ENCODE measurements at regions not wholly inside any gene's neighbourhood (a gene's known extent, or its start where the extent isn't known, plus 50 kb on each side); places are given as distances from the start of the nearest gene placed in this dataset.

- CTCF ChIA-PET, result interaction anchor here (0.7 kb wide), 1 partner anchor 287 kb away, joined by 3 read pairs; no protein-coding TSS in a partner anchor
Observed at GRCh38 chr6:79863566-79863965, 83.8 kb downstream of the ELOVL4 start.

More at GRCh38 chr6:79863566-79863965, 83.8 kb downstream of the ELOVL4 start:
- Histone ChIP-seq H3K4me3 (ENCODE audit: insufficient read depth, low read depth, low read length) (no peak overlapping the region), H3K14ac (replicated peaks; ENCODE audit: low read depth, low read length) (no peak overlapping the region), H4K8ac (ENCODE audit: low read depth in 2 of 2, low read length in 2 of 2) (no peak overlapping the region), H3K4me2 (ENCODE audit: low read depth, low read length) (no peak overlapping the region), H3K27ac (ENCODE audit: insufficient read depth, low read length) (no peak overlapping the region), H3K9ac (ENCODE audit: low read depth, low read length) (no peak overlapping the region), H4K5ac (ENCODE audit: low read depth, low read length) (no peak overlapping the region), H3K4ac (ENCODE audit: low read depth, low read length) (no peak overlapping the region), H3K23ac (ENCODE audit: low read depth, low read length) (no peak overlapping the region), H3K9me3 (ENCODE audit: control insufficient read depth, insufficient read depth, low read length) (no peaks in the 10 kb centered on the region), H2BK5ac (ENCODE audit: low read depth, low read length, poor library complexity, severe bottlenecking) (no peak overlapping the region), H4K20me1 (ENCODE audit: insufficient read depth, low read length) (no peaks in the 10 kb centered on the region), H3K4me1 (ENCODE audit: control insufficient read depth, insufficient read depth, low read length) (no peaks in the 10 kb centered on the region), H2BK120ac (ENCODE audit: low read depth, low read length) (no peak overlapping the region), H2BK15ac (ENCODE audit: low read depth, low read length) (no peak overlapping the region), H4K91ac (ENCODE audit: insufficient read depth, low read depth, low read length) (no peak overlapping the region), H3K36me3 (ENCODE audit: control insufficient read depth, insufficient read depth, low read length) (no peaks in the 10 kb centered on the region), H3K79me1 (ENCODE audit: low read depth in 1 of 2, low read length in 2 of 2) (no peaks in the 10 kb centered on the region), H2AFZ (replicated peaks; ENCODE audit: low read length, poor library complexity) (no peak overlapping the region), H2BK20ac (ENCODE audit: low read depth, low read length) (no peak overlapping the region), H2AK9ac (replicated peaks; ENCODE audit: low read depth, low read length, poor library complexity) (no peak overlapping the region), H2AK5ac (ENCODE audit: low read depth, low read length) (no peak overlapping the region), H3K18ac (ENCODE audit: low read depth, low read length) (no peak overlapping the region), H3K27me3 (ENCODE audit: control insufficient read depth, insufficient read depth, low read length) (peaks cover 2% of the 10 kb centered on the region; the same call in 1 of the 2 replicates), H3K9me1 (ENCODE audit: insufficient read depth, low read length) (no peaks in the 10 kb centered on the region), H3K56ac (ENCODE audit: extremely low read depth, insufficient read depth, low read length) (no peak overlapping the region)
- TF ChIP-seq CEBPB (IDR thresholded peaks at IDR 0.05; ENCODE audit: low read depth, low read length) (no peak), FOS (IDR thresholded peaks at IDR 0.05; ENCODE audit: low read depth, low read length) (no peak), BHLHE40 (IDR thresholded peaks at IDR 0.05; ENCODE audit: low read depth, low read length) (no peak), CTCF (conservative IDR thresholded peaks at IDR 0.05; ENCODE audit: low read depth, low read length) (no peak), SMC3 (IDR thresholded peaks at IDR 0.05; ENCODE audit: low read depth, low read length) (no peak), RCOR1 (IDR thresholded peaks at IDR 0.05; ENCODE audit: insufficient replicate concordance, low read length) (no peak)
- WGBS, 2 experiments (ENCODE audit: extremely low coverage in 2 of 2, insufficient read length in 1 of 2), result no CpG with 5 or more reads among the region's 1 CpG
- POLR2A ChIA-PET (ENCODE audit: unreplicated experiment), result no interaction called here
- dilution Hi-C loops (cut with HindIII; ENCODE audit: low sequenced_read_pairs, unreplicated experiment) (no loop called here), intact Hi-C loops (cut with micrococcal nuclease) (no loop called here), in situ Hi-C loops (cut with MboI; ENCODE audit: low sequenced_read_pairs) (no loop called here)
- no peak for DNase-seq
- BruUV-seq (replicated peaks), result no TSS peak
- no peak for ATAC-seq (ENCODE audit: low read depth)
